HG02571 (cell line): ENCODE measurements at regions not wholly inside any gene's neighbourhood (a gene's known extent, or its start where the extent isn't known, plus 50 kb on each side); places are given as distances from the start of the nearest gene placed in this dataset.

Experiments used
- ATAC-seq: cut with Tn5 transposase; IDR thresholded peaks from one replicate; pipeline ENCODE4 v1.9.1; 2021; ENCODE audit warnings: mild to moderate bottlenecking, moderate library complexity; ENCODE audit not compliant: unreplicated experiment

DNA sequence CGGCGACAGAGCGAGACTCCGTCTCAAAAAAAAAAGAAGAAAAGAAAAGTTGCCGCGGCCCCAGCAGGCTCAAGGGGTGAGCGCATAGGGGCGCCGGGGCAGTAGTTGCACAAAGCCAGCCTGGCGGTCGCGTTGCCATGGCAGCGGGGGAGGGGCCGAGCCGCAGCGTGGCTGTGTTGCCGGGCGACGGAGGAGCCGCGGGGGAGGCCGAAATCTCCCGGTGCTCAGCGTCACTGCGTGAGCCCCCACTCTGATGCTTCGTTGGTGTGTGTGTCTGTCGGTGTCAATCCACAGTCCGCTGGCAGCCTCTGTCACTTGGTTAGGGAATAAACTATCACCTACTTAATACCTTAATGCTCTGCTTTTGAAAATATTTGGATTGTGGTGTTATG lies 82.9 kb upstream of the C1QTNF9B start:
- peak; percentile 90 for ATAC-seq

- ATAC-seq: no peak
Measured at GRCh38 chr13:23983671-23984070, 86.4 kb upstream of the C1QTNF9B start.

DNA sequence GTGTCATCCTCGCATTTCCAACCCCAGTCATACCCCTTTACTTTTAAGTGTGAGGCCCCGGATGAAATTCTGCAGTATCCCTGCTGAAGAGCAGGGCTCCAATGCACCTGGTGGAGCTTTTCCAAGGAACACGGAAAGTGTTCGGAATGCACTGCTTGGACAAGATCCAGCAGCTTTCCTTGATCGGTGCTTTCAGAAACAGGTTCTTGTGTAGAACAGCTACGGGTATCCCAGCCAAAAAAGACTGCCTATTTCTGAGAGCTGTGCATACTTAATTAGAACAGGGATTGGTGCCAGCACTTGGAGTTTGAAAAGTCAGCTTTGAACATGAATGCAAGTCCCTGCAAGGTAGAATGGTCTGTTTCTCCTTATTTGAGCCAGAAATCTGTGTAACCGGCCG lies 87.2 kb upstream of the C1QTNF9B start:
- no peak for ATAC-seq

DNA sequence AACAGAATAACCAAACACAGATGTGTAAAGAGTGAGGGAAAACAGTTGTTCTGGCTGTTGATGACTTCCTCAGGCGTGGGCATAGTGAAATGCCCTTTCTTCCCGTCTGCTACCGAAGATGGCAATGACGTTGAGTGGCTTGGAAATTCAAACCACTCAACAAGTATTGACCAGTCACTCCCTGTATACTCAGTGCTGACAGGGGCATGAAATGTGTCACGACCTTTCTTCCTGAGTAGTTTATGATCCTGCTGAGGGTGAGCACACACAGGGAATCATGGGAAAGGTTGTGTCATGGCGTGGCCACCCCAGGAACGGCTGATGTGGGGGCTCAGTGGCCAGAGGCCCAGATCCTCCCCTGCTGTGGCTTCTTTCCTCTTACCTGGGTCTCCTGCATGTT lies 87.8 kb upstream of the C1QTNF9B start:
- ATAC-seq: no peak

- ATAC-seq: no peak
Measured at GRCh38 chr13:23985839-23986238, 88.5 kb upstream of the C1QTNF9B start.

GRCh38 chr13:23986619-23987018 lies 89.3 kb upstream of the C1QTNF9B start:
- ATAC-seq: no peak

DNA sequence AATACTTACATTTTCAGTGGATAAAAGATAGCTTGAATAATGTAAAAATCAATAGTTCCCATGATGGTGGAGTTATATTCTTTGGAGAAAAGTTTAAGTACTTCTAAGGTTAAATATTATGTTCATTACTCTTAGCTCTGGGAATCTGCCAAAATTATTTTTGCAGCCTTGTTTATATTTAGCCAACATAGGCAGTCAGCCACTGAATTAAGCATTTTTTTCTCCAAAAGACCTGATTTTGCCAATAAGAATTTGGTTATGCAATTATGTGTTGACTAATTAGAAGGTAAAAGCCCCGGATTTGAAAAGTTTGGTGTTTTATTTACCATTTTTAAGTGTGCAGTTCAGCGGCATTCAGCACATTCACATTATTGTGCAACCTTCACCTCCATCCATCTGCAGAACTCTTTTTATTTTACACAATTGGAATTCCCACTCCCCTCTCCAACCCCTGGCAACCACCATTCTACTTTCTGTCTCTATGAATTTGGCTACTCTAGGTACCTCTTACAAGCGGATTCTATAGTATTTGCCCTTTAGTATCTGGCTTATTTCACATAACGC lies 90.1 kb upstream of the C1QTNF9B start:
- no peak for ATAC-seq

DNA sequence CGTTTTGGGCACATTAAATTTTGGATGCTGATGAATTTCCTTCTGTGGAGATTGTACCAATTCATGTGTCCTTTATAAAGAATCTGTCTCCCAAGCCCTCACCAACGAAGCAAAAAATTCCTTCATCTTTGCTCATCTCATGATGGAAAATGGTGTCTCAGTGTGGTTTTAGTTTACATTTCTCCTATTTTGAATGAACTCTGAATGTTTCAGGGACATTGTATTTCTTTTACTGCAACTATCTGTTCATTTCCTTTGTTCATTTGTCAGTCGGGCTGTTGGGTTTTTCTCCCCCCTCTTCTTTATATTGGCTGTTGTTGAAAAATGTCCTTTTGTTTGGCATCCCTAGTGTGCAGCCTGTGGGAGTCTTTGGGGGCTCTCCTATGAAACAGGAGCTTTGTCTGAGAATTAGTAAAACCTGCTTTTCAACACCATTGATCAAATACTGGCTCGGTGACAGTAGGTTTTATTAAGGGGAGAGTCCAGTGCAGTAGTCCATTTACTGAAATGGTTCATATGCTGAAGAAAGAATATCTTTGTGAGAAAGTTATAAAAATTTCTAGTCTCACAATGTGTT lies 91.3 kb upstream of the C1QTNF9B start:
- ATAC-seq: no peak

GRCh38 chr13:23990455-23990854 lies 93.2 kb upstream of the C1QTNF9B start:
- ATAC-seq: no peak

- ATAC-seq: no peak
Measured at GRCh38 chr13:23991119-23991518, 93.8 kb upstream of the C1QTNF9B start.

DNA sequence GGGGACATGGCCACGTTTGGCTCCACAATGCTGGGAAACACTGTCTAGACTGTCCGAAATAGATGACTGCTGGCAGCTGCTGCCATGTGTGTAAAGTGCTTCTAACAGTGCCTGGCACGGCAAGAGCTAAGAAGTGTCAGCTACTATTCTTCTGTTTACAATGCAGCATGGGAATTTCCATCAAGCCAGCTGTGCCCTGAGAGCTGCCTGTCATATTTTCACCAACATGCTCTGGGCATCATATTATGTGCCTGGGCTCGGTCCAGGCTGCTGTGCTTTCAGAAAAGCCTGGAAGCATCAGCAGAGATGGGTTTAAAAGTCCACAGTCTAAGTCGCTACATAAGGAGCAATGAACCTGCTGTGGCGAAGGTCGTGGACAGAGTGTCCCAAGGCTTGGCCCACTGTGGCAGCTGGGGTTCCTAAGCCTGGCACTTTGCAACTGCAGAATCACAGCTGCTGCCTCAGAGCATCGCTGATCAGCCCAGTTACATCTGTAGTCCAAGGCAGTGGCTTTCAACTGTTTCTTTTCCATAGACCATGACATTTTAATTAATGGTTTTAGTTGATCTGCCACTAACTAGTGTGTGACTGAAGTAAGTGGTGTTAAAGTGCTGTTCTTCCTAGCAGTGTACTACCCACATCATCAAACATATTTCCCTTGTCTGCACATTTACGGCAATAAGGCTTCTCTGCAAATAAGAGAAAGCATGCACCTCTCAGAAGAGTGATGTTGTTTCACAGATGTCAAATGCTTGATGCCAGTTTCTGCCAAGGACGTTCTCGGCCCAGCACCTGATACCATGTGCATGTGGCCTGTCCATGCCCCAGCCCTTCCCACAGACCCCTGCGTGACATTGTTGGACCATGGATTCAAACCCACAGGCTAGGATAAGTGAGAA lies 95.7 kb upstream of the C1QTNF9B start:
- no peak for ATAC-seq

- ATAC-seq: no peak
Measured at GRCh38 chr13:23993680-23993985, 96.3 kb upstream of the C1QTNF9B start.

- ATAC-seq: no peak
Measured at GRCh38 chr13:23995283-23996073, 98.2 kb upstream of the C1QTNF9B start.

GRCh38 chr13:23996456-23996855 lies 99.2 kb upstream of the C1QTNF9B start:
- ATAC-seq: no peak

DNA sequence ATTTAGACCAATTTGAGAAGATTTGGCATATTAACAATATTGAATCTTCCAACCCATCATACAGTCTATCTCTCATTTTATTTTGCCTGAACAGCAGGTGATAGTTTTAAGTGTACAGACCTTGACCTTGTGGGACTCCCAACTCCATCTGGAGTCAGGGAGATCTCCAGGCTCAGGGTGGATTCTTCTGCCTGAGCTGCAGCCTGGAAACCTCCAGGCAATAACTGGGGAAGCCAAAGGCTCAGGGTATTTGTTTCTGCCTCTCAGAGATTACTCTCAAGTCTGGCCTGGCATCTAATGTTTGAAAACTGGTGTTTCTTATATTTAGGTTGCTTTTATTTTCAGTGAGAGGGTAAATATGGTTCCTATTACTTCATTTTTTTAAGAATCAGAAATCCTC lies 102.1 kb upstream of the C1QTNF9B start:
- ATAC-seq: no peak

- ATAC-seq: no peak
Measured at GRCh38 chr13:24002206-24002815, 105.0 kb upstream of the C1QTNF9B start.

DNA sequence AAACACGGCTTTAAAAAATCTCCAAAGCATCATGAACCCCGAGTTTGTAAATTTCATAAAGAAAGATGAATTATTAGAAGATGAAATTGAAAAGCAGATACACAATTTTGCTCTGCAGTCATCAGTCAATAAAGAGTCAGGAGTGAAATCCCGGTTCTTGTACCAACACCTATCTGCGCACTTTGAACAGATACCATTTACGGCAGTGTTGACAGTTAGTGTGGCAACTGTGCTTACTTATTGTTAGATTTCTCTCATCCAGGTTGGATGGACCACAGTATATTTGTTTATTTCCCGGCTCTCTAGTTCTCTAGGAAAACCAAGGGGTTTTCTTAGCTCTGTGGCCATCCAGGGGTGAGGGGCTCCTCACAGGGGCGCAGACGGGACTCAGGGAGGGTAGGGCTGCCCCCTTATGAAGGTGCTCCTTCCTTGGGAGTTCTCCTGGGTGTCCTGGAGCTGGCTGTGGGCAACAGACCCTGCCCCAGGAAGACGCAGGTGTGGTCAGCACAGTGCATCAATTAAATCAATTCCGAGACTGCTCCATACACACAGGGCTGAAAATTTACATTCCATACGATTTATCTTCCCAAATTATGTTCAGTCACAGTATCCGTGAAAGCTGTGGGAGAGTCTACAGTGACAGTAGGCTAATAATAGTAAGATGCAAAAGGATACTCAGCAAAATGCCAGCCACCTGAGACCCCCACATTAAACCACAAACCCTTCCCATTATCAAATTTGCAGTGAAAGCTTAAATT lies 107.0 kb upstream of the C1QTNF9B start:
- no peak for ATAC-seq

GRCh38 chr13:24004971-24005370 lies 107.7 kb upstream of the C1QTNF9B start:
- ATAC-seq: no peak

DNA sequence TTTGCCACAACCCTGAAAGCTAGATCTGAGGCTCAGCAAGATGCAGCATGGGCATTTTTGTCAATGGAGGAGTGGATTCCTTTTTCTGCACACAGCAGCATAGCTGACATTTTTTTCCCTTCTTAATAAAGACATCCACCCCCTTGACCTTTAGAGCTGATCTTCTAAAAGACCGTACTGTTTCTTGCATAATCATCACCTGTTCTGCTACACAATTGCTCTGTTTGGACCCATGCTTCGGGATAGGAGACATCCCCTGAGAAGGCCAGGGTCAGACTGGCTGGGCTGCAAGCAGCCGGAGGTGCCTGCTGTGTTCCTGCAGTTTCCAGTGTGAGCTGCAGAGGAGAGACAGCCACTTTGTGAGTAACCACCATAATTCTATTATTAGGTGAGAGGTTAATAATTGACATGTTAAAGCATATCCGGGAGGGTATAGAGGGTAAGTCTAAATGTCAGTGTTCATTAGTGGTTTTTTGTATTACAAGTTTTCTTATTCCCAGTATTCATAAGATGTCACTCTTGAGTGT lies 108.5 kb upstream of the C1QTNF9B start:
- no peak for ATAC-seq
